HEK293T (cell line): ENCODE measurements at regions not wholly inside any gene's neighbourhood (a gene's known extent, or its start where the extent isn't known, plus 50 kb on each side); places are given as distances from the start of the nearest gene placed in this dataset.

Source experiments
- BHLHE40 ChIP-seq: fragments of 450-650 bp; IDR thresholded peaks from 2 replicates; pipeline ENCODE4 v1.6.1; 2016; ENCODE audit warnings: mild to moderate bottlenecking, moderate library complexity, borderline replicate concordance
- L3MBTL2 ChIP-seq: fragments of 450-650 bp; conservative IDR thresholded peaks from 2 replicates; pipeline ENCODE4 v1.6.1; 2016; ENCODE audit warnings: mild to moderate bottlenecking
- SP1 ChIP-seq: fragments of 450-650 bp; IDR thresholded peaks from 2 replicates; pipeline ENCODE4 v1.6.1; 2017
- SUZ12 ChIP-seq: fragments of 450-650 bp; IDR thresholded peaks from 2 replicates; pipeline ENCODE4 v1.6.1; 2016; ENCODE audit warnings: mild to moderate bottlenecking

- no peak for TF ChIP-seq L3MBTL2
- no peak for TF ChIP-seq BHLHE40
- TF ChIP-seq SP1, result no peak
- TF ChIP-seq SUZ12, result no peak
Observed at GRCh38 chr9:28782630-28783029, 1209.3 kb upstream of the C9orf72 start.
